HG02852 (cell line): ENCODE measurements at regions not wholly inside any gene's neighbourhood (a gene's known extent, or its start where the extent isn't known, plus 50 kb on each side); places are given as distances from the start of the nearest gene placed in this dataset.

Experiments used
- ATAC-seq: cut with Tn5 transposase; IDR thresholded peaks from one replicate; pipeline ENCODE4 v1.9.1; 2021; ENCODE audit warnings: mild to moderate bottlenecking, moderate library complexity; ENCODE audit not compliant: unreplicated experiment

DNA sequence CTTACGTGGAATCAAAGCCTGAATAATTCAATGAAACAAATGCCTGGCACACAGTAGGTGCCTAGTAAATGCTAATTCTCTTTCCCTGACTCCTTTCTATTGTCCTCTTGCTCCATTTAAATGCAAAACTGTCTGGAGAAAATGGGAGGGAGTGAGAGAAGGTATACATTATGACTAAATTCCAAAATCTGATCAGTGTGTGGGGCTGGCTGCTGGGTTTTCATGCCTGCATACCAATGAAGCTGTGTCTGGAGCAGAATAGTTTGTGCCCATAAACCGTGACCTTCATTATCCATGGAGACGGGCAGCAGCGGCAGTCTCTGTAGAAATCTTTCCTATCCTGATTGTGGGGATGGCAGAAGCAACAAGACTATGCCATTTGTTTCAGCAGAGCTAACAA, 223.4 kb upstream of the ZBED5 start:
- ATAC-seq: no peak

GRCh38 chr11:11078344-11079086, 220.7 kb upstream of the ZBED5 start:
- ATAC-seq: no peak

DNA sequence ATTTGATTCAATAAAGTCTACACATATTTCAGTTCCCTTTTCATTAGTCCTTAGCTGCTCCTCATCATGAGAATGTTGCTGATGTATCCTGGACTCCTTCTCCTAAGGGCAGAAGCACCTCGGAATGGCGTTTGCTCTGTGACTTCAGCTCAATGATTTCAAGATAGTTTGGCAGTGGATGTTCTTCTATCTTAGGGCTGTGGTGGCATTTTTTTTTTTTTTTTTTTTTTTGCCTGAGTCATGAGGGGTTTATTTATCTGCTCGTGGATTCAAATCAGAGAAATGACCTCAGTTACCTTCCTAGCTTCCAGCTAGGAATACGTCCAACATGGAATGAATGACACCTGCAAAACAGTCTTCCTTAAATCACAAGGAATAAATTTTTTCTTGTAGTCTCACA, 220.0 kb upstream of the ZBED5 start:
- no peak for ATAC-seq

DNA sequence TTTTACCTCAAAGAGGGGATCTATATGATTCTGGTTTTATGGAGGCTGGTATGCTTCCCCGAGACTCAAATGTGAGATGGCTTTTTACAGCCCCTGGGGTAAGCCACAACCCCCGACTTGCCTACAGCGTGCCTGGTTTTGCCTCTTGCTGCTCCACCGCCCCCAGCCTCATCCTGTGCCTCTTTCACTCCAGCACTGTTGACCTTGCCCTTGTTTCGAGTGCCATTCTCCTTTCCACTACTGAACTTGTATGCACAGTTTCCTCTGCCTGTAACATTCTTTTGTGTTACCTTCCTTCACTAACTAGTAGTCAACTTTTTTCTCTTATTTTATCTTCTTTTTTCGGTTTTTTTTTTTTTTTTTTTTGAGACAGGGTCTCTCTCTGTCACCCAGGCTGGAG, 219.0 kb upstream of the ZBED5 start:
- no peak for ATAC-seq

GRCh38 chr11:11076276-11076675, 218.4 kb upstream of the ZBED5 start:
- no peak for ATAC-seq

DNA sequence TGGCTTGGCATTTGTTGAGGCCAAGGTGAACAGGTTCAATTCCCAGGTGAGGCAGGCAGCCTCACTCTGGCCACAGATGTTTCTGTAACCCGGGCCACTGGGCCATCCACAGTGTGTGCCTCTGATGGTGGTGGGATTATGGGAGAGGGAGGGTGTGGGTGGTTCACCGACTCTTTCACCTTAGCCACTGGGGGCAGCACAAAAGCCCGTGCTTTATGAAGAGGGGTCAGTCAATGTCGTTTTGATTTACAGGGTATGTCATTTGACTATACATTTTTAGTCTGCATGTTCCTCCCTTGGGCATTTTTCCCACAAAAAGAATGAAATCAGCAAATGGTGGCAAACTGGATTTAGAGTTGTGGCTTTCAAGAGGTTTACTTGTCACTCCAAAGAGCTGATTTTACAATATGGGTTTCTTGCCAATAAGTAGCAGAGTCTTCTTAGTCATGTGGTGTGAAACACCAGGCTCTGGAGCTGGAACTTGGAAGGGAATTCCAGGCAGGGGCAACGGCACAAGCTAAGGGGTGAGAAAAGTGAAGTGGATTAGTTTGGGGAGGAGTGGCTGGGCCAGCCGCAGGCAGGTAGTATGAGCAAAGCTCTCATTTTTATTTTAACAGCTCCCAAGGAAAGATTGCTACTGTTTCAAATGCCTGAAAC, 217.8 kb upstream of the ZBED5 start:
- ATAC-seq: no peak

DNA sequence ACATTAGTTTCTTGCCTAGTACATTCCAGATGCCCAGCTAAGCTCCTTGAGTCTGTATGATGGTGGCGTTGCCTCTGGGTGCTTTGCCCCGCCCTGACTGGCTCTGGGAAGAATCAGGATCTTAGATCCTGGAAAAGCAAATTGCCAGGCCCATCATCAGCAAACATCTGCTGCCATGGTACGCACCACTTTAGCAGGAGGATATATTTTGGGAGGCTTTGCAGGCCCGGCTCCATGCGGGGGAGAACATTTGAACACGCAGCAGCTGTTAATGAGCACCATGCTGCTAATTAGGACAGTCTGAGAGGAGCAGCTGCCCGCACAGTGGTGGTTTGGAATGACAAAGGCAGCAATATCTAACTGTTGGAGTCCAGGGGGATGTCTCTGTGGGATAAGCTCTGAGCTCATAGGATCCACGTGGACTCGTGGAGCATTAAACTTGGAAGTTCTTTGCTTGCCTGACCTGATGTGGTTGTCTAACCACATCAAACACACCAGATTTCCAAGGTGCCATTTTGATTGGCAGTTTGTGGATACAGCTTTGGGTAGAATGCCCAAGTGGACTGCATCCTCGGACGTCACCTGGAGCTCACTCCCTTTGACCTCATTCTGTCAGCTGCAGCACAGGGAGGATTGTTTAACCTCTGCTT, 217.0 kb upstream of the ZBED5 start:
- no peak for ATAC-seq

GRCh38 chr11:11073996-11074395, 216.1 kb upstream of the ZBED5 start:
- ATAC-seq: no peak

DNA sequence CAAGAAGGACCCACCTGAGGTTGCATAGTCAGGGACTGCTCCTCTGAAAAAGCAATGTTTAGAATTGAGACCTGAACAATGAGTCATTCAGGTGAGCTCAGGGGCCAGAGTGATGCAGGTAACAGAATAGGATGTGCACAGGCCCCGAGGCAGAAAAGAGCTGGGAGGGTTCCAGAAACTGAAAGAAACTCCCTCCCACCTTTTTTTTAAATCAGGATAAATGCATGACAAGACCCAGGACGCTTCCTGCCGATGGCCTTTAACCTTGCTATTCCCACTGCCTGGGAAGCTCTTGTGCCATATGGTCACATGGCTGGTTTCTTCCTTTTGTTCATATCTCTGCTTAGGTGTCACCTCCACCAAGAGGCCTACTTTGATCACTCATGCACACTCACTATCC, 214.2 kb upstream of the ZBED5 start:
- no peak for ATAC-seq

GRCh38 chr11:11071486-11071885, 213.6 kb upstream of the ZBED5 start:
- no peak for ATAC-seq

- no peak for ATAC-seq
Observed at GRCh38 chr11:11070976-11071375, 213.1 kb upstream of the ZBED5 start.

- no peak for ATAC-seq
Observed at GRCh38 chr11:11069841-11070835, 212.3 kb upstream of the ZBED5 start.

DNA sequence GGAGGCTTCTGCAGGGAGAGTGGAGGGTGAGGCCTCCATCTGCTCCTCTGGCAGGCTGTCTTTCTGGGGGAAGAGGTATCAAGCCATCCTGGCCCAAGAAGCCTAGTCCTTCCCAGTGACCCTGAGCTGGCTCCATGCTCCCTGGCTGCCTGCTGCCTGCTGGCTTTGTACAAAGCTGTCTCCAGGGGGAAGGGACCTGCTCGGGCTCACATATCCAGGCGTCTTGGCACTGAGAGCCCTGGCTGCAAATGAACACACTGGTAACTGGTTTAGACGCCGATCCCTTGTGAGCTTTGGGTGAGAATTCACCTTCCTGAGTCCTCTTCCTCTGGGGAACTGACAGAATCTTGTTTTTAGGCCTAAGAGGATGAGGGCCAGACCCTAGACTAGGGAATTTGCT, 210.3 kb upstream of the ZBED5 start:
- no peak for ATAC-seq

DNA sequence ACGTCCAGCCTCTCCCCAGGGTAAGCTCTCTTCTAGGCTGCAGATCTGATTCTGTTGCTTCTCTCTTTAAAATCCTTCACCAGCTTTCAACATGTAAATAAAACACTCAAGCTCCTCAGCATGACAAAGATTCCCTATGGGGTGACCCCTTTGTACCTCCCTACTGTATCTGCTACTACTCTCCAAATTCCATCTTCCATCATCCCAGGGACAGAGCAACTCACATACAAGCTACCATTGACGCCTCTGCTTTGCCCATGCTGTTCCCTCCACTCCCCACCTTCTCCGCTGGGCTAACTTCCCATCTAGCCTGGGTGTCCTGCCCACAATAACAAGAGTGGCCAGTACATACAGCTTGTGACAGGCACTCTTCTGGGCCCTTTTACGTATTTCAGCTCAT, 207.5 kb upstream of the ZBED5 start:
- ATAC-seq: no peak

GRCh38 chr11:11057472-11057854, 199.6 kb upstream of the ZBED5 start:
- ATAC-seq: no peak

GRCh38 chr11:11056749-11057471, 199.1 kb upstream of the ZBED5 start:
- ATAC-seq: no peak

DNA sequence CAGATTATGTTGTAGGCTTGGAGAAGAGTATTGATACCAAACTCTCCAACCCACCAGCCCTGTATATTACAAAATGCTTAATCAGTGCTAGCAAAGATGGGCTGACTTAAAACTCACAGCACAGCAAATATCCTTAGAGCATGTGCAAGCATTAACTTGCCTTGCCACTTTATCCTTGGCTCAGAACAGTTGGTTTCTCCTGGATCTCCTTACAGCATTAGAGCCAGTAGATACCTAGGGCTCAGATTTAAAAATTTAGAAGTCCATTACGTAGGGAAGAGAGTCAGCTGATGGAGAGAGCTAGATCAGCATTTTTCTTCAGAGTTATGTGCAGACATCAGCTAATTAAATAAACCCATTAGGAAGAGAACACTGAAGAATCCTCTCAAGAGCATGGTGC, 198.5 kb upstream of the ZBED5 start:
- no peak for ATAC-seq

- no peak for ATAC-seq
Observed at GRCh38 chr11:11047851-11048610, 190.2 kb upstream of the ZBED5 start.

DNA sequence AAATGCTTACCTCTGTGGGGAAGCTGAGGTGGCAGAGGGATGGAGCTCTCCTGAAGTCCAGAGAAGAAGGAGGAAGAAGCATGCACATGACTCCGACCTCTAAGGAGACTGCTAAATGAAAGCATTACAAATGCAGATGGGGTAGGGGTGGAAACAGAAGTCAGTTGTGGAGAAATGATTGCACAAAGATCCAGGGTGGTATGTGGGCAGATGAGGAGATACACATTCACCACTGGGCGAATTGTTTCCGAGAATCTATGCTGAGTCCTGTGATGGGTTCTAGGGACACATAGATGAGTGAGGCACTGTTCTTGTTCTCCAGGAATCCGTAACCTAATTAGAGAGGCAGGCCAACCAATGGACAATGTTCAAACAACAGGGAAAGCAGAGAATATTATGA, 188.9 kb upstream of the ZBED5 start:
- no peak for ATAC-seq
